NCI-H1694 (cell line): ENCODE measurements at regions not wholly inside any gene's neighbourhood (a gene's known extent, or its start where the extent isn't known, plus 50 kb on each side); places are given as distances from the start of the nearest gene placed in this dataset.

ENCODE experiments used
- DNase-seq: peaks from one replicate; lab custom pipeline; 2025; lab: John Stamatoyannopoulos, UW

- DNase-seq = no peak
Measured at GRCh38 chr14:101004176-101004575, 100.7 kb upstream of the RTL1 start.

DNA sequence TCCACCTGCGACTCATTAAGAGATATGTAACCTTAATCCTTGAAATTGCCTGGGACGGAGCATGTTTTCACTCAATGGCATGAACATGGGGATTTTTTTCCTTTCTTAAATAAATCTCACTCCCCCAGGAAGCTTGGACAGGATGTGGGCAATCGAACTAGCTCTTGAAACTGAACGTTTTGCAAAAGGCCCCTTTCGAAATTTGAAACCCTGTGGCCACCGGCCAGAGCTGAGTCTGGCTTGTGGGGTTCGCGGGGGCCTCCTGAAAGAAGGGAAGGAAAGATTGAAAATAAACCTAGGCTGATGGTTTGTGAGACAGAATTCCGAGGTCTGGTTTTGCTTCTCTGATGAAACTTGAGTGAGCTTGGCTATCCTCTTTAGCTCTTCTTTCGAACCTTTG lies 101.4 kb upstream of the RTL1 start:
- DNase-seq = no peak

DNA sequence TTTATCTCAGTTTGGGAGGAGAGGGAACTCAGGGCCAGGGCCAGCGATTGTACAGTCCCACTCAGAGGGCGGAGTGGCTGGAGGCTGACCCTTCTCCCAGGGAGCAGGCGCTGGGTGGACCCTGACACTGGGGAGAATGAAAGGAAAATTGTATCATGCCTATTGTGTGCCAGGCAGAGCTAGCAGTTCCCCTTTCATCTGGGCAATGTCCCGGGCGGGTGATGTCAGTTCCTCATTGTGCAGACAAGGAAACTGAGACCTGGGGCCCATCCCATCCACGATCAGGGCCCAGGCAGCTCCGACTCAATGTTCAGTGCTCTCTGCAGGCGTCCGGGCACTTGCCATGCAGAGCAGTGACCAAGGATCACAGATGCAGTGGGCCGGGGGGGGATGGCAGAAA lies 101.9 kb upstream of the RTL1 start:
- no peak for DNase-seq

- no peak for DNase-seq
Measured at GRCh38 chr14:101006008-101006407, 102.5 kb upstream of the RTL1 start.

DNA sequence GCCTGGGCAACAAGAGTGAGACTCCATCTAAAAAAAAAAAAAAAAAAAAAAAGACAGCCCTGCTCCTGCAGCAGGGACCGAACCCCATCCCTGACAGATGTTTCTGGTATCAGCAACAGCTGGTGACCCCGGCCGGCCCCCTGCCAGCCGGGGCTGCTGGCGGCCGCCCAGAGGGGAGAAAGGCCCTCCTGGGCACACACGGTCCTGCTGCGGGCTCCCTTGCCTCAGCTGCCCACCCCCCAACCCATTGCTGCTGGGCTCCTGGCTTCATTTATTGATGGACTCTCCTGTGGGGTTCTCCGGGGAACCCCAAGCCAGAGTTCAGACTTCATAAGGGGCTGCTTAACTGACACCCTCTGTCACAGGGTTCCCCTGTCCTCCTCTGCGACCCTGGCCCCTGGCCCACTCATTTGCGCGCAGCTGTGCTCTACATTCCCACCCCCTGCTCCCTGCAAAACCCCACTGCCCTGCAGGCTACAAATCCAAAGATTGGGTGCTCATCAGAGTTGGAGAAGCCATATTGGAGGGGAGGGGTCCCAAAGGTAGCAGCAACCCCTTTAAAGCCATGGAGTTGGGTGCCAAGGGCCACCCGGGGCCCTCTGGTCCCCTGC lies 103.6 kb upstream of the RTL1 start:
- no peak for DNase-seq

DNA sequence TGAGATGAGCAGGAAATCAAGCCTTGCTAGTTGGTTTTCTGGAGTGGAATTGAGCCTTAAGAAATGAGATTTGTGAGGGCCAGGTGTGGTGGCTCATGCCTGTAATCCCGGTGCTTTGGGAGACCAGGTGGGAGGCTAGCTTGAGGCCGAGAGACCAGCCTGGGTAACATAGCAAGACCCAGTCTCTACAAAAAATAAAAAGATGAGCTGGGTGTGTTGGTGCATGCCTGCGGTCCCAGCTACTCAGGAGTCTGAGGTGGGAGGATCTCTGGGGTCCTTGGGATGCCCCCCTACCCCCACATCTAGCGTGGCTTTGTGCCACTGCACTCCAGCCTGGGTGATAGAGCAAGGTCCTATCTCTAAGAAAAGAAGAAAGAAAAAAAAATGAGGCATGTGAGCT lies 104.2 kb upstream of the RTL1 start:
- DNase-seq = no peak

DNA sequence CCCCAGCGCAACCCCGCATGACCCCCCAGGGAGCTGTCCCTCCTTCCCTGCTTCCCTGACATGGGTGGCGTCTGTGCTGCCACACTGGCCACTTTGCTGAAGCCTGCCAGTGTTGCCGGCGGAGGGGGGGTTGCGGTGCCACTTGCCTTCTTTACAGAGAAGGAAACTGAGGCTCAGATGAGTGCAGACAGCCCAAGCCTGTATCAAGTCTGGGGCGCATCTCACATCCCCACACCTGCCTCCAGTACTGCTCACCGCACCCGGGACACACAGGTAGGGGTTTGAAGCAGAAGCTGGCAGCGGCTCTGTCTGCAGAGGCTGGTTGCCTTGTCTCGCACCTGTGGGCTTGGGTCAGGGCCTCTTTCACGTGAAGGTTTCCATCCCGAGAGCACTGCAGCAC lies 104.7 kb upstream of the RTL1 start:
- DNase-seq = no peak

DNA sequence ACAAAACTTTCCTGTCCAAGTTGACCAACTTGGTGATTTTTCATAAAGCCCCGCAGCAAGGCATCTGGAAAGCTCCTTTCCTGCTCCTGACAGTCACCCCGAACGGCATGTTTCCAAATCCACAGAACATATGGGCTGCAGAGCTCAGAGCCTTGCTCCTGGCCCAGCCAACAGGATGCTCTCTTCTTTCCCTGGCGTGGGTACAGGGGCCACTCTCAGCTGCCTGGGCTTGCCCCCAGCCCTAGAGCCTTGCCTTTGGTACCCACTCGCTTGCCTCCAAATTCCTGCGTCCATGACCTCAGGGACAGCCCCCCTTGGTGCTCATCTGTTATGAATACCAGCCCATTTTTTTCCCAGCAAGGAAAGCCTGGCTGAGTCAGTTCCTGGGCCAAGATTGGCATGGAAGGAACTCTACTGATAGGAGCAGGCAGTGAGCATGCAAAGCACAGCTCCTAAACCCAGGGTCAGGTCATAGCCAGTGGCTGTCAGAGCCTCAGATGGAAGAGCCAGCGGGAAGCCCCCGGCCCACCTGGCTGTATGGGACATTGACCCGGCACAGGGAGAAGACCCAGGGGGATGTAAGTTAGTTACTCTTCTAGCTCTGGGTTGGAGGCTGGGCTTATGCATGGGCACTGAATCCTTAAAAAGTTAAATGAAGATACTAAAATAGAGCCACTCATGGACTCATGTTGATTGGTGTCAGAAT lies 105.3 kb upstream of the RTL1 start:
- peak; percentile 58 for DNase-seq

DNA sequence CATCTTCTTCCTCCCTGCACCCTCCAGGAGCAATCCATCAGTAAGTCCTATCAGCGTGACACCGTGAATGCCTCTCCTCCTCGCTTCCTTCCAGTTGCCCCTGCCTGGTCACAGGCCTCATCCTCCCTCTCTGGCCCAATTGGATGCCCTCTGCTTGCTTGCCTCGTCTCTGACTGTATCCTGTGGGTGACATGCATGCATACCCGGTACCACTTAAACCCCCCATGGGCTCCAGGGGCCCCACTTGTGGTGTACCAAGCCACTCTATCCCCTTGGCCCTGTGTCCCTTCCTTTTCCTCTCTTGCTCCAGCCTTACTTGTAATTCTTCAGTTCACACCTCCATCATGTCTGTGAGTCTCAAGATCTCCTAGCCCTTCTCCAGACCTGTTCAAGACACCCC lies 106.0 kb upstream of the RTL1 start:
- DNase-seq = no peak

DNA sequence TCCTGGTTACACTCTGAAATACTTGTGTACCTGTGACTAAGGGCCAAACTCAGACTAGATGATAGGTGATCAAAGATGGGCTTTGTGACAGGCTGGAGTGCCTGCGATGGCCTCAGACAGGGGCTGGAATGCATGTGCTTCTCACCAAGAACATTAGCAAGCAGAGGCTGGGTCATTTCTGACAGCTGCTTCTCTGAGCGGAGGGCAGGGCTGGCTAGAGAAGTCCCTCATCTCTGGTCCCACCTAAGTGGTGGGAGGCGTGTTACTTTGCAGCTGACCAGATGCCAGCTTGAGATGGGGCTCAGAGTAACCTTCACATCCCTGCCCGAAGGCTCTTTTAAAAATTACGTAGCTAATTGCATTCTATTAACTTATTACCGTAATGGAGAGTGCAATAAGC lies 106.8 kb upstream of the RTL1 start:
- DNase-seq = no peak

- no peak for DNase-seq
Measured at GRCh38 chr14:101010835-101011234, 107.3 kb upstream of the RTL1 start.

GRCh38 chr14:101017209-101017608 lies 113.7 kb upstream of the RTL1 start:
- DNase-seq = no peak

GRCh38 chr14:101017806-101018560 lies 114.5 kb upstream of the RTL1 start:
- DNase-seq = no peak

DNA sequence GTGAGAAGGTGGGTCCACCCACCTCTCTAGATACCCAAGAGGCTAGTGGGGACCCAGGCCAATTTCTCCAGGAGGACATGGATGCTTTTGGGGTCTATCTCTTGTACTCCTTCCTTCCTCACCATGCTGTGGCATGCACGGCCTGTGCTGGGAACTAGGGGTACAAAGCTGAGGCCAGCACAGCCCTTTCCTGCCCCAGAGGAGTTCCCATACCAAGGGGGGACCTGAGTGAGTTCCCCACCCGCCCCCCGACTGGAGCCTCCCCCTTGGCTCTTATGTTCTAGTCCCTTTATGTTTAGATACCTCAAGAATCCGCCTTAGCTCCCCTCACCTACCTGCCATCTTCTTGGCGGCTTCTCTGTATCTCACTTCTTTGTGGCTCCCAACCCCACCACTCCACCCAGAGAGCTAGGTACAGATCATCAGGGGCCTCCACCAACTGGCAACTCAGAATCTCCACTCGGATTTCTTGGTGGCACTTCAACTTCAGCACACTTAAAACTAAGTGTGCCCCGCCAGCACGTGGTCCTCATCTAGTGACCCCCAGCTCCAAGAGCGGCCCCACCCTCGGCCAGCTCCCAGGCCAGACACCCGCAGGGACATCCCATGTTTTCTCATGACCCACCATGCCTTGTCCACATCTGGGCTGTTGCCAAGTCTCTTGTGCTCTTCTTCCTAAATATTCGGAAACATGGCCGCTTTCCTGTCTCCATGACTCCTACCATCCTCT lies 115.2 kb upstream of the RTL1 start:
- DNase-seq = no peak

GRCh38 chr14:101019541-101019940 lies 116.0 kb upstream of the RTL1 start:
- DNase-seq = no peak

GRCh38 chr14:101019990-101020710 lies 116.6 kb upstream of the RTL1 start:
- DNase-seq = no peak

DNA sequence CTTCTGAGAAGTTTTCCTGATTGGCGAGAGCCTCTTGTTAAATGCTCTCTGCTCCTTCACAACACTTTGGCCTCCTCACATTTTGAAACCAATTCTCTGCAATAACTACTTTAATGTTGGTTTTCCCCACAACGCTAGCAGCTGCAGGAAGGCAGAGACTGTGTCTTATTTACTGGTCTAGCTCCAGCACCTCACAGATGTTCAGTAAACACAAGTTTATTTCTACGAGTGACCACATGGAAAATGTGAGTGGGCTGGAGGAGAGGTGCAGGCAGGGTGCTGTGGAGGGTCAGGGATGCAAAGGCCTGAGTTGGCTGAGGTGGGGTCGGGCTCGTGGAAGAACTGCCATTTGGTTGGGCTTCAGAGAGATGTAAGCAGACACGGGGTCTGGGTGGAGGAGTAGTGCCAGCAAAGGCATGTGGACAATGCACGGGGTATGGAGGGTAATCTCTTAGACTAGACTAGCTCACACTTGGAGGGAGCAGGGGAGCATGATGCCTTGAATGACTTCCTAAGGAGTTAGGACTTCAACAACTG lies 117.4 kb upstream of the RTL1 start:
- DNase-seq = no peak

DNA sequence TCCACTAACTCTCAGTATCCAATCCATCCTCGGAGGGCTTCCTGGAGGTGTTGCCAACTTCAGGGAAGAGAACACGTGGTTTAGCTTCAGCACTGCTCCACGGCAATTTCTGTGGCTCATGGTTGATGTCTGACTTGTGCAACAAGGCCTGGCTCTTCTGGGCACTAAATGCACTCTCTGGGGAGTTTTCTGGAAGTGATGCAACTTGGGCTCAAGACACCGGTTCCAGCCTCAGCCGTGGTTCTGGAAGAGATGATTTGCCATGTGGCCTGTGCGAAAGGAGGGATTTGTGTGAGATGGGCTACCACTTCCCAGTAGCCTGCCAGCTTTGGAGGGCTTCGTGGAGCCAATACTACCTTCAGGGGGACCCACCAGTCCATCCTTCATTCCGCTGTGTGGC lies 118.6 kb upstream of the RTL1 start:
- DNase-seq = no peak

GRCh38 chr14:101022916-101023435 lies 119.5 kb upstream of the RTL1 start:
- no peak for DNase-seq

GRCh38 chr14:101024686-101025085 lies 121.2 kb upstream of the RTL1 start:
- DNase-seq = no peak

GRCh38 chr14:101025131-101025530 lies 121.6 kb upstream of the RTL1 start:
- DNase-seq = no peak
